ENCODE measurements at regions not wholly inside any gene's neighbourhood (a gene's known extent, or its start where the extent isn't known, plus 50 kb on each side); places are given as distances from the start of the nearest gene placed in this dataset.

DNA sequence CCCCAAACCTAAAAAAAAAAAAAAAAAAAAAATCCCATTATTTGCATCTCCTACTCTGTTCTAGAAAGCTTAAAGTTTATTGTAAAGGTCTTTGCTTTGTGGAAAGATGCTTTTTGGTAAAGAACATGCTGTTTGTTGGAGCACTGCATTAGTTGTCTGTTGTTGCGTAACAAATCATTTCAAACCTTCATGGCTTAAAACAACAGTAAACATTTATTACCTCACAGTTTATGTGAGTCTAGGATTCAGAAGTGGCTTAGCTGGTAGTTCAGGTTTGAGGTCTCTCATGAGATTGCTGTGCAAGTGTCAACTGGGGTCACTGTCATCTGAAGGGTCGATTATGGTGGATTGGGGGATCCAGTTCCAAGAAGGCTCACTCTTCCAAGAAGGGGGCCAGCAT is 155.2 kb upstream of the ZFP64 start:
- DNase-seq (ENCODE audit: insufficient read length) = no peak
- no peak for FAIRE-seq
- TF ChIP-seq TAF1 (IDR thresholded peaks at IDR 0.05; ENCODE audit: borderline replicate concordance, low read depth, low read length) (no peak), POLR2AphosphoS5 (IDR thresholded peaks at IDR 0.05; ENCODE audit: low read depth, low read length) (no peak), POLR2A (IDR thresholded peaks at IDR 0.05; ENCODE audit: low read depth, low read length) (no peak)

DNA sequence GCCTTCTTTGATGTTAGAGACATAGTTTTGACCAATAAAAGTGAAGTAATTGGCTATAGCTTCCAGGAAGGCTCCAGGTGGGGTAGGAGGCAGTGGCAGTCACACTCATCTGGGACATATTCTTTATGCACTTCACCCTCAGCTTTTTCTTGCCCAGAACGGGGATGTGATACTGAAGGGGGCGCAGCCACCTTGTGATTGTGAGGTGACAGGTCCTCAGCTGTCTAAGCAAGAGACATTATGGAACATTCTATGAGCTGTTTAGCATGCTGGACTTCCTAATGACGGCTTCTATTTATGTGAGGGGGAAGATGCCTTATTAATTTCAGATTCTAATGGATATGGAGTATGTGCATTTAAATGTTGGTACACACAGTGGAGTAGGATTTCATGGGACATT is 151.3 kb upstream of the ZFP64 start:
- TF ChIP-seq POLR2A (IDR thresholded peaks at IDR 0.05; ENCODE audit: low read depth, low read length) = no peak
- no peak for TF ChIP-seq TAF1 (IDR thresholded peaks at IDR 0.05; ENCODE audit: borderline replicate concordance, low read depth, low read length)
- TF ChIP-seq POLR2AphosphoS5 (IDR thresholded peaks at IDR 0.05; ENCODE audit: low read depth, low read length) = no peak
- DNase-seq (ENCODE audit: insufficient read length) = no peak
- FAIRE-seq = no peak

DNA sequence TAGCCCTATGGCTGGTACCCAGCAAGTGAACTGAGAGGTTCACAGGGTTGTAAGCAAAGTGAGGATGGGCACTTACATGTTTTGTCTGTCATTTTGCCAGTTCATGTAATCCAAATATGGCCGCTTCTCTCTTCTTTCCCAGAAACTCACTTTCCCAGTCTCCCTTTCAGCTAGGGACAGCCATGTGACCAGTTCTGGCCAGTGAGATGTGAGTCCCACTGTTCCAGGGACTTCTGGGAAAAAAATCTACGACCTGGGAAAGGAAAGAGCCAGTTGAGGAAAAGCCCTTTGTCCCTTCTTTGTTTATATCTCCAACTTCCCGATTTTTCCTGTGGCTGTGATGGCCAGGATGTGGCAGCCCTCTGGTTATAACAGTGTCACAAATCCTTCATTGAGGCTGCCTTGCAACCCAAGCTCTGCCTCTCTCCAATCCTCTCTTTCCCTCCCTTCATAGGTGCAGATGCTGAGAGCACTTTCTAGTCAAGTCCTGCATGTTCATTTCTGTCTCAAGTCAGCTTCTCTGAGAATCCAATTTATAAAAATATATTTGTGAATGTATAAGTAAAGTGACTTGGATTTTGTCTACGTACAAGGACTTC is 148.6 kb upstream of the ZFP64 start:
- FAIRE-seq = no peak

DNA sequence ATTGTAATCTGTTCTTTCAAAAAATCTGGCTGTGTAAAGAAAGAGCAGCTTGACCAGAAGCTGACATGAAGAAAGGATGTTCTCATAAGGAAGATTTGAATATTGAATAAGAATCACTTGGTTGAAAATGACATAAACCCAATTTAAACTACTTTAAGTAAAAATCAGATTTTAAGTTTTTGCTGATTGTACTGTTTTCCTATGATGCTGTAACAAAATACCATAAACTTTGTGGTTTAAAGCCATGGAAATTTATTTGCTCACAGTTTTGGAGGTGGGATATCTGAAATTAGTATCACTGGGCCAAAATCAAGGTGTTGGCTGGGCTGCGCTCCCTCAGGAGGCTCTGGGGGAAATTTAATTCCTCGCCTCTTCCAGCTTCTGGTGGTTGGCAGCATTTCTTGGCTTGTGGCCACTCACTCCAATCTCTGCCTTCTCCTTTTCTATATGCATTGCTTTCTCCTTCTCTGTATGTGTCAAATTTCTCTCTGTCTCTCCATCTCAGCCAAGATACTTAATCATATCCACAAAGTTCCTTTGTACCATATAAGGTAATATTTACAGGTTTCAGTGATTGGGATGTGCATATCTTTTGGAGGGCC is 141.2 kb upstream of the ZFP64 start:
- no peak for TF ChIP-seq POLR2AphosphoS5 (IDR thresholded peaks at IDR 0.05; ENCODE audit: low read depth, low read length)
- TF ChIP-seq TAF1 (IDR thresholded peaks at IDR 0.05; ENCODE audit: borderline replicate concordance, low read depth, low read length) = no peak
- no peak for TF ChIP-seq POLR2A (IDR thresholded peaks at IDR 0.05; ENCODE audit: low read depth, low read length)
- FAIRE-seq (no peak), DNase-seq (ENCODE audit: insufficient read length) (no peak)

More for the DNA sequence above, 148.6 kb upstream of the ZFP64 start:
- DNase-seq (ENCODE audit: insufficient read length) = no peak
- TF ChIP-seq TAF1 (IDR thresholded peaks at IDR 0.05; ENCODE audit: borderline replicate concordance, low read depth, low read length) (no peak), POLR2A (IDR thresholded peaks at IDR 0.05; ENCODE audit: low read depth, low read length) (no peak), POLR2AphosphoS5 (IDR thresholded peaks at IDR 0.05; ENCODE audit: low read depth, low read length) (no peak)

DNA sequence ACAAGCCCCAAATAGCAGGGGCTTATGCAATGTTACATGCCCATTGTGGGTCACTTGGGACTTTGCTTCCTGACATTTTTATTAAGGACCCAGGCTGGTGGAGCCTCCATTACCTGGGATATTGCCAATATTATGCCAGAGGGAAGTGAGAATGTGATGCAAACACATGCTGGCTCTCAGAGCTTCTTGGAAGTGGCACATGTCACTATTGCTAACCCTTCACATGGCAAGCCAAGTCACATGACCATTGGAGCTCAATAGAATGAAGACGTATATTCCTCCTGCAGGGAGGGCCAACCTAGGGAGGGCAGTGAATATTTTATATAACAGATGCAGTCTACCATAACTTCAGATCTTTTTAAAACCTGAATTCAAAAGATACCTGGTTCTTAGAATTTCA is 140.7 kb upstream of the ZFP64 start:
- FAIRE-seq = no peak
- TF ChIP-seq POLR2A (IDR thresholded peaks at IDR 0.05; ENCODE audit: low read depth, low read length) (no peak), POLR2AphosphoS5 (IDR thresholded peaks at IDR 0.05; ENCODE audit: low read depth, low read length) (no peak), TAF1 (IDR thresholded peaks at IDR 0.05; ENCODE audit: borderline replicate concordance, low read depth, low read length) (no peak)
- DNase-seq (ENCODE audit: insufficient read length) = no peak

DNA sequence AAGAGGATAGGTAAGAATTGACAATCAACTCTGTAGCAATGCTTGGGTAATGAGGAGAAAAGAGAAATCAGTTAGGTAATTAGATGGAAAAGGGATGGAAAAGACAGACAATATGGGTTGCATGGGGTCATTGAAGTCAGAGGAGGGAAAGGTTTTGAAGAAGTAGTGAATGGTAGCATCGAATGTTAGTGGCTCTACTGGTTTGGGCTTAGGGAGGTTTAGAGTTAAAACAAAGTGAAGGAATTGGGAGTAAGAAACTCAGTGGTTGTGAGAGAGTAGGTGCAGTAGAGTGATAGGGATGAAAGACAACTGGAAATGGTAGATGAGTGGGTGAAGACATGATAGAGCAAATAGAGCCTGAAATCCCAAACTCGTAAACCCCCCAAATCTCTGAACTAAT is 140.1 kb upstream of the ZFP64 start:
- no peak for TF ChIP-seq POLR2A (IDR thresholded peaks at IDR 0.05; ENCODE audit: low read depth, low read length)
- FAIRE-seq = no peak
- DNase-seq (ENCODE audit: insufficient read length) = no peak

DNA sequence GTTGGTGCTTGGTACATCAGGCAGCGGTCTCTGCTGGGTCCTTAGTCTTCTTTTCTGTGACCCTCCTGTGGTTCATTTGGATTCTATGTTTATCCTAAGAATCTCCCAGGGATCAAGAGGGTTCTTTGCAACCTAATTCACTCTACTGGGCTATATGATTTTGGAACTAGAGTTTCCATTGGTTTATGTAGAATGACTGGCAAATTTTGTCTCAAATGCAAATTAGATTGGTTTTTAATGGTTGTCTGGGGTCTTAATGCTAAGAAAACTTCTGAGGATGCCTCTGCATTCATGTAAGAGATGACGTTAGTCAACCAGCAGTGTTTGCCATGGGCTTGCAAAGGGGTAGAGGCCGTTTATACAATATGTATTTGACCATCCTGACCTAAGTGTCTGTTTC is 129.8 kb upstream of the ZFP64 start:
- DNase-seq (ENCODE audit: insufficient read length) = no peak
- no peak for TF ChIP-seq TAF1 (IDR thresholded peaks at IDR 0.05; ENCODE audit: borderline replicate concordance, low read depth, low read length)
- no peak for TF ChIP-seq POLR2A (IDR thresholded peaks at IDR 0.05; ENCODE audit: low read depth, low read length)
- no peak for TF ChIP-seq POLR2AphosphoS5 (IDR thresholded peaks at IDR 0.05; ENCODE audit: low read depth, low read length)
- FAIRE-seq = no peak

DNA sequence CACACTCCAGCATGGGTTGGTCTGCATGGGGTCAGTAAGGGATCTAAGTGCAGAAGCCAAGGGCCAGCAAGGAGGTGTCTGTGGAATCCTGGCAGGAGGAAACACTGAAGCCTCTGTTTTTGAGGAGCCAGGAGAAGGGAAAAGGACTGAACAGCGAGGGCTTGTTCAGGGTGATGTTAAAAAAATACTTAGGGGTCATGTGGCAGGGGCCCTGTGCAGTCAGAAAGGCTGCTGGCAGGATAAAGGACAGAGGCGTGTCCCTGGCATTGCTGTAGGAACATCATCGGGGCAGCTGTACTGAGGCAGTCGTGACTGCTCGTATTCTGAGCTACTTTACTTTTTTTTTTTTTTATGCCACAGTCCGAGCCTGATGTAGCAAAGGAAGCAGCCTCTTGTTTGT is 127.1 kb upstream of the ZFP64 start:
- FAIRE-seq (no peak), DNase-seq (ENCODE audit: insufficient read length) (no peak)
- no peak for TF ChIP-seq POLR2AphosphoS5 (IDR thresholded peaks at IDR 0.05; ENCODE audit: low read depth, low read length)
- no peak for TF ChIP-seq TAF1 (IDR thresholded peaks at IDR 0.05; ENCODE audit: borderline replicate concordance, low read depth, low read length)
- no peak for TF ChIP-seq POLR2A (IDR thresholded peaks at IDR 0.05; ENCODE audit: low read depth, low read length)

DNA sequence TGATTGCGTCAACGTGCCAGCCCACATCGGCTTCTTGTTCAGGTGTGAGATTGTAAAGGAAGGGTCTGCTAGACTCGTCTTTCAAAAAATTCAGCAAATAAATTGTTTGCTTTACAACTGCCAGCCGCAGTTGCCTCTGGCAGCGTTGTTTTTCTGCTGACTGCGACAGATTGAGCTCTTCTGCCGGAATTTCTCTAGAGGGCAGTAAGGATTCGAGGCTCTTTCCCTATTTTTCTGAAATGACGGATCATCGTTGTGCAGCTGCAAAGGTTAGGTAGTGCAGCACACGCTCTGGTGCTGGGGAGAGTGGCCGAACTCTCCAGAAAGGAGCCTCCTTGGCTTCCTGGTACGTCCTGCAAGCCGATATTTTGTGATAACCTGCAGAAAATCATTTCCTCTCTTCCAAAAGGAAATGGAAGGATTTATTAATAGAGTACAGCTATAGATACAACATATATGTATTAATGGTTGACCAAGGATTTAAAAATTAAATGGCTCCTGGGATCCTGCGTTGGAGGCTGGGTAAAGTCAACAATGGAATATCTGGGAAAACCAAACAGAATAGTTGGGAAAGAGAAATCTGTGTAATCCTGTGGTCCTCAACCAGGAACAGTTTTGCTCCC is 121.9 kb upstream of the ZFP64 start:
- TF ChIP-seq POLR2A (IDR thresholded peaks at IDR 0.05; ENCODE audit: low read depth, low read length) (no peak), POLR2AphosphoS5 (IDR thresholded peaks at IDR 0.05; ENCODE audit: low read depth, low read length) (no peak), TAF1 (IDR thresholded peaks at IDR 0.05; ENCODE audit: borderline replicate concordance, low read depth, low read length) (no peak)
- no peak for DNase-seq (ENCODE audit: insufficient read length)
- FAIRE-seq = no peak

DNA sequence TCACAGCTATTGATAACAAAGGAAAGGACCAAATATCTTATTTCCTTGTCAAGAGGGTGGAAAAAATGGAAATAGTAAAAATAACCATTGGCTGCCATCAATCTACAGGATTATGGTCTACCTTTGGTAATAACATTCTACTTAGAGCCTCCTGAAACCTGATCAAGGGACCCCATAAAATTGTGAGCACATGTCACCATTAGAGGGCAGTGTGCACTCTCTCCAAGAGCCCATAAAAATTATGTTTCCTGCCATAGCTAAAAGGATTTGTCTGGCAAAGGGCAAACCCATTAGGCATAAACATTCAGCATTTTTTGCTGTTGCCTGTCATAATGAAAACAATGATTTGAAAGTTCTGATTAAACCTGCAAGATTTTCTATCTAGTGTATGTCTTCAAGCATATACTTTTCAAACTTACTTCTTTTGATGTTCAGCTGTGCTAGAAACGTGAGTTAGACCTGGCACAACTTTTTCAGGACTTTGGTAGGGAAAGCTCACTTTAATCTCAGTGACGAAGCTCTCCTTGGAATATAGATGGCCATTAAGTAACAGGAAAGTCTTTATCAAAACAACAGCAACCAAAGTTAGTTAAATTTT is 120.7 kb upstream of the ZFP64 start:
- peak; percentile 65 for FAIRE-seq
- TF ChIP-seq POLR2AphosphoS5 (IDR thresholded peaks at IDR 0.05; ENCODE audit: low read depth, low read length) (no peak), TAF1 (IDR thresholded peaks at IDR 0.05; ENCODE audit: borderline replicate concordance, low read depth, low read length) (no peak), POLR2A (IDR thresholded peaks at IDR 0.05; ENCODE audit: low read depth, low read length) (no peak)
- DNase-seq (ENCODE audit: insufficient read length) = no peak

DNA sequence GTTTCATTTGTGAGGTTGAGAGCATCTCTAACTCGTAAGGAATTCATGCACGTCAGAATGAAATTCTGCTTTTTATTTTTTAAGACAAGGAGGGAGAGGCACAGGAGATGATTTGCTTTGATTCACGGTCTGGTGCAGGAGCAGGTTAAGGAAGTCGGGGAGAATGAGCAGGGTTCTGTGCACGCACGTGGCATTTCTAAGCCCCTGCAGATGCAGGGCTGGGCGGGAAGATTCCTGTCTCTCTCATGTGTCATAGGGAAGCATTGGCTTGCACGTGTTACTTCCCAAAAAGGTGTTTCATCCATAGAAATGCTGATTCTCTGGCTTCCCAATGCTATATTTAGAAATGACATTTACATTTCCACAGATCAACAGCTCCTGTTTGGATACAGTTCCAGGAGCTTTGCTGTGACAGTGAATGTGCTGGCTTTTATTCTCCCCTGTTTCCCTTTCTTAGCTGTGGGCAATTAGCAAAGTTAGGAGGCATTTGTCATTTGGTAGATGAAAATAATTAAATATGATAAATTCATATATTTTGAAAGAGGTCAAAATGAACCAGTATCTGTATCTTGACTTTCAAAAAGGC is 119.7 kb upstream of the ZFP64 start:
- DNase-seq (ENCODE audit: insufficient read length) (no peak), FAIRE-seq (no peak)
- TF ChIP-seq TAF1 (IDR thresholded peaks at IDR 0.05; ENCODE audit: borderline replicate concordance, low read depth, low read length) (no peak), POLR2AphosphoS5 (IDR thresholded peaks at IDR 0.05; ENCODE audit: low read depth, low read length) (no peak), POLR2A (IDR thresholded peaks at IDR 0.05; ENCODE audit: low read depth, low read length) (no peak)

Data from GM12892 (cell line).